K562 (cell line): ENCODE measurements at regions not wholly inside any gene's neighbourhood (a gene's known extent, or its start where the extent isn't known, plus 50 kb on each side); places are given as distances from the start of the nearest gene placed in this dataset.

ENCODE experiments used
- ATAC-seq: fragments of 200-7000 bp; cut with Tn5 transposase; 3 replicates; pipeline ENCODE4 v1.9.1; 2020; ENCODE audit warnings: moderate library complexity
- BruUV-seq: library from RNA; stranded (reverse); fragments of 400-500 nt; replicated peaks from 2 replicates; lab custom pipeline; 2021; lab: Mats Ljungman, UMichigan
- CTCF ChIA-PET: fragments of 300-600 bp; formaldehyde crosslinking; extraction: SDS; loops from one replicate; lab custom pipeline; 2021; ENCODE audit warnings: low intra/inter-chr PET ratio; lab: Yijun Ruan, JAX
- POLR2A ChIA-PET: fragments of 300-600, 350-650 bp; sonication (Branson Sonifier 250); formaldehyde crosslinking; extraction: SDS; loops from one replicate; lab custom pipeline; 2021; ENCODE audit warnings: antibody characterized with exemption, inconsistent platforms; lab: Yijun Ruan, JAX
- DNase-seq, 4 experiments: peaks; one replicate each; pipeline versions ENCODE4 v3.0.0 to v3.0.0-alpha.2; 2011 to 2018; ENCODE audit warnings: low spot score in 3 of 4, mixed read lengths in 3 of 4; ENCODE audit errors: extremely low read depth in 1 of 4
- FAIRE-seq: peaks from 2 replicates; lab custom pipeline; 2011; peaks lifted over from hg19 to GRCh38; lab: Jason Lieb, UNC
- H2AFZ ChIP-seq: 2 replicates; pipeline ENCODE4 v1.6.0; 2011; ENCODE audit warnings: low read depth, low read length, control low read depth, inconsistent platforms
- H3K27ac ChIP-seq: fragments of 200-600 bp; 3 replicates; pipeline ENCODE4 v1.8.0; 2011; ENCODE audit warnings: low read depth, mild to moderate bottlenecking, control low read depth, inconsistent platforms, low read length, moderate library complexity, mixed read lengths; ENCODE audit errors: extremely low read depth
- H3K27me3 ChIP-seq, 2 experiments: fragments of 300-600 bp in 1 of 2; 2 replicates in 1 of 2; 3 replicates in 1 of 2; pipeline versions ENCODE4 v1.6.0 to v1.8.0; 2011; ENCODE audit warnings: inconsistent platforms in 2 of 2, low read length in 2 of 2, mild to moderate bottlenecking in 1 of 2, mixed read lengths in 1 of 2, moderate library complexity in 1 of 2; ENCODE audit not compliant: control insufficient read depth in 2 of 2, insufficient read depth in 2 of 2
- H3K36me3 ChIP-seq: fragments of 300-600 bp; 3 replicates; pipeline ENCODE4 v1.8.0; 2011; ENCODE audit warnings: mild to moderate bottlenecking, low read length, inconsistent platforms; ENCODE audit not compliant: control insufficient read depth, insufficient read depth
- H3K4me1 ChIP-seq, 2 experiments: fragments of 200-600 bp in 1 of 2; replicated peaks in 1 of 2; 2 replicates in 1 of 2; 3 replicates in 1 of 2; pipeline versions ENCODE4 v1.5.1 to v1.8.0; 2011; ENCODE audit warnings: inconsistent platforms in 2 of 2, low read length in 2 of 2, mild to moderate bottlenecking in 1 of 2, mixed read lengths in 1 of 2, moderate library complexity in 1 of 2; ENCODE audit not compliant: control insufficient read depth in 2 of 2, insufficient read depth in 2 of 2
- H3K4me2 ChIP-seq: 2 replicates; pipeline ENCODE4 v1.6.1; 2011; ENCODE audit warnings: low read length, control low read depth, inconsistent platforms, mixed read lengths; ENCODE audit not compliant: insufficient read depth
- H3K4me3 ChIP-seq: fragments of 200-600 bp; sonication (generic), shearing (Covaris generic); 2 replicates; pipeline ENCODE4 v1.5.1; 2016; ENCODE audit warnings: control low read depth, inconsistent platforms
- H3K79me2 ChIP-seq: fragments of 200-600 bp; 3 replicates; pipeline ENCODE4 v1.8.0; 2011; ENCODE audit warnings: low read length, inconsistent platforms; ENCODE audit not compliant: control insufficient read depth, insufficient read depth
- H3K9ac ChIP-seq, 2 experiments: 2 replicates each; pipeline versions ENCODE4 v1.6.0 to v1.6.1; 2011; ENCODE audit warnings: low read depth in 2 of 2, low read length in 2 of 2, control low read depth in 1 of 2, inconsistent platforms in 1 of 2, mild to moderate bottlenecking in 1 of 2, mixed read lengths in 1 of 2; ENCODE audit not compliant: insufficient read depth in 1 of 2
- H3K9me1 ChIP-seq: one replicate; pipeline ENCODE4 v1.6.0; 2011; ENCODE audit warnings: inconsistent platforms, mild to moderate bottlenecking, low read length, moderate library complexity; ENCODE audit not compliant: control insufficient read depth, insufficient read depth
- H3K9me3 ChIP-seq: replicated peaks from 2 replicates; pipeline ENCODE4 v1.5.1; 2011; ENCODE audit warnings: low read depth, low read length, inconsistent platforms; ENCODE audit not compliant: control insufficient read depth, insufficient read depth
- H4K20me1 ChIP-seq: replicated peaks from 2 replicates; pipeline ENCODE4 v1.6.1; 2011; ENCODE audit warnings: low read length, inconsistent platforms, mixed read lengths; ENCODE audit not compliant: control insufficient read depth, insufficient read depth
- CHCHD3 ChIP-seq: fragments of 250-450 bp; sonication (Bioruptor Pico); IDR thresholded peaks from 2 replicates; pipeline ENCODE4 v2.1.2; 2022; ENCODE audit warnings: mild to moderate bottlenecking
- ELF4 ChIP-seq: fragments of 450-650 bp; formaldehyde crosslinking; IDR thresholded peaks from 2 replicates; pipeline ENCODE4 v1.4.0; 2022; ENCODE audit warnings: missing genetic modification characterization
- MTA2 ChIP-seq: fragments of 450-650 bp; IDR thresholded peaks from 2 replicates; pipeline ENCODE4 v1.6.1; 2016; ENCODE audit warnings: low read depth
- PHF20 ChIP-seq: fragments of 450-650 bp; IDR thresholded peaks from 2 replicates; pipeline ENCODE4 v1.6.1; 2018; ENCODE audit not compliant: partially characterized antibody
- U2AF2 ChIP-seq: fragments of 200-400 bp; formaldehyde crosslinking; optimal IDR thresholded peaks from 2 replicates; pipeline ENCODE3; 2017; ENCODE audit warnings: low read depth, mild to moderate bottlenecking, low read length
- ZFPM2 ChIP-seq: fragments of 250-450 bp; sonication (Bioruptor Pico); IDR thresholded peaks from 2 replicates; pipeline ENCODE4 v1.5.1; 2022; ENCODE audit warnings: mild to moderate bottlenecking
- ZNF717 ChIP-seq: fragments of 250-450 bp; sonication (Bioruptor Pico); IDR thresholded peaks from 2 replicates; pipeline ENCODE4 v1.5.0; 2021
- ZNF780A ChIP-seq: fragments of 250-450 bp; sonication (Bioruptor Pico); IDR thresholded peaks from 2 replicates; pipeline ENCODE4 v1.5.0; 2021; ENCODE audit warnings: mild to moderate bottlenecking
- WGBS: fragments of 100-300 bp; shearing (Covaris generic); methylation state at CpG from one replicate; pipeline ENCODE4 v1.1.6; 2016; ENCODE audit warnings: low coverage, mixed read lengths; ENCODE audit not compliant: insufficient coverage; ENCODE audit errors: missing lambda C conversion rate; 5-methylcytosine and 5-hydroxymethylcytosine counted together
- in situ Hi-C: fragments of 300-500 bp; cut with MboI; formaldehyde crosslinking; loops from 4 replicates; pipeline ENCODE4 v1.15.0; 2018; ENCODE audit warnings: inconsistent platforms, mixed read lengths
- intact Hi-C: fragments of 100-400 bp; cut with micrococcal nuclease; formaldehyde crosslinking; loops from 2 replicates; pipeline ENCODE4 v1.14.2; 2022
- TF ChIP-seq, protein P1 (sequence below): fragments of 200-800 bp; sonication (Bioruptor generic); IDR thresholded peaks from 2 replicates; pipeline ENCODE4 v1.6.1; 2017; ENCODE audit warnings: missing genetic modification characterization, missing compliant biosample characterization
- TF ChIP-seq, protein P2 (sequence below), 2 experiments: fragments of 450-650 bp in 1 of 2; sonication (generic) in 1 of 2; formaldehyde crosslinking in 1 of 2; IDR thresholded peaks; 2 replicates each; pipeline versions ENCODE4 v1.7.1 to v1.9.0; 2016 to 2022; ENCODE audit warnings: inconsistent platforms in 1 of 2, mild to moderate bottlenecking in 1 of 2, missing genetic modification reagents in 1 of 2
- TF ChIP-seq, protein P3 (sequence below): IDR thresholded peaks from 2 replicates; pipeline ENCODE4 v1.6.1; 2016; ENCODE audit warnings: missing genetic modification characterization, missing compliant biosample characterization

DNA sequence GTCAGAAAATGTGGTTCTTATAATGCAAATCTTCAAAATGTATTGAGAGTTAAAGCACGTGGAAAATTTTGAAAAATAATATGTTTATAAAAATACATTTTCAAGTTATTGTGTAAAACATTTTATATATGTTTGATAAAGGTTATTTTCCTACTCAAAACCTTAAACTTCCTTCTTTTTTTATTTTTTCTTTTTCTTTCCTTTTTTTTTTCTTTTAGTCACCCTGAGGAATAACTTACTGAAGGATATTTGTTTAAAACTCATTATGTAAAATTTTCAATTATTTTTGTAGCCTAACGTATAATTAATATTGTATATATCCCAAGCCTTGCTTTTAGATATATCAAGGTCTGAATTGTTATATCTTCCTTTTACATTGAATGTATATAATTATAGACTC, 346.8 kb upstream of the GYPC start:
- ChIA-PET POLR2A (interaction anchor here (0.9 to 2.0 kb wide), 2 partner anchors 12 to 18 kb away, joined by 3 to 9 read pairs; no protein-coding TSS in a partner anchor), CTCF (no interaction called here)
- 2% methylated on average over 2 of the region's 2 CpGs for WGBS
- Histone ChIP-seq H3K79me2 (peaks cover 39% of the 10 kb centered on the region), H3K9ac (peak overlapping the region in 1 of 2 experiments; percentile 87; a peak in 3 of 4 replicates), H3K4me1 (peaks cover 4 to 17% of the 10 kb centered on the region in 2 experiments; a peak in 2 of 5 replicates), H3K36me3 (peaks cover 4% of the 10 kb centered on the region; the same call in 1 of the 3 replicates), H3K4me3 (0 out of 2 replicates have a peak overlapping the region, but pooled peaks have one; percentile 61), H3K27me3 (no peaks in the 10 kb centered on the region), H3K9me3 (no peaks in the 10 kb centered on the region), H3K9me1 (no peaks in the 10 kb centered on the region), H3K4me2 (no peak overlapping the region), H4K20me1 (no peaks in the 10 kb centered on the region), H2AFZ (peak overlapping the region; percentile 90), H3K27ac (peak overlapping the region; percentile 94; the same call in 2 of the 3 replicates)
- ATAC-seq = no peak
- in situ Hi-C loops (no loop called here), intact Hi-C loops (loop anchor here (2.0 kb wide), 1 partner anchor 348 kb away; the partner anchor contains the start of gene GYPC)
- FAIRE-seq = no peak
- no TSS peak for BruUV-seq
- no peak for DNase-seq
- TF ChIP-seq, protein P1, sequence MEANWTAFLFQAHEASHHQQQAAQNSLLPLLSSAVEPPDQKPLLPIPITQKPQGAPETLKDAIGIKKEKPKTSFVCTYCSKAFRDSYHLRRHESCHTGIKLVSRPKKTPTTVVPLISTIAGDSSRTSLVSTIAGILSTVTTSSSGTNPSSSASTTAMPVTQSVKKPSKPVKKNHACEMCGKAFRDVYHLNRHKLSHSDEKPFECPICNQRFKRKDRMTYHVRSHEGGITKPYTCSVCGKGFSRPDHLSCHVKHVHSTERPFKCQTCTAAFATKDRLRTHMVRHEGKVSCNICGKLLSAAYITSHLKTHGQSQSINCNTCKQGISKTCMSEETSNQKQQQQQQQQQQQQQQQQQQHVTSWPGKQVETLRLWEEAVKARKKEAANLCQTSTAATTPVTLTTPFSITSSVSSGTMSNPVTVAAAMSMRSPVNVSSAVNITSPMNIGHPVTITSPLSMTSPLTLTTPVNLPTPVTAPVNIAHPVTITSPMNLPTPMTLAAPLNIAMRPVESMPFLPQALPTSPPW (CRISPR knock-in tag) = no peak
- TF ChIP-seq, protein P2, sequence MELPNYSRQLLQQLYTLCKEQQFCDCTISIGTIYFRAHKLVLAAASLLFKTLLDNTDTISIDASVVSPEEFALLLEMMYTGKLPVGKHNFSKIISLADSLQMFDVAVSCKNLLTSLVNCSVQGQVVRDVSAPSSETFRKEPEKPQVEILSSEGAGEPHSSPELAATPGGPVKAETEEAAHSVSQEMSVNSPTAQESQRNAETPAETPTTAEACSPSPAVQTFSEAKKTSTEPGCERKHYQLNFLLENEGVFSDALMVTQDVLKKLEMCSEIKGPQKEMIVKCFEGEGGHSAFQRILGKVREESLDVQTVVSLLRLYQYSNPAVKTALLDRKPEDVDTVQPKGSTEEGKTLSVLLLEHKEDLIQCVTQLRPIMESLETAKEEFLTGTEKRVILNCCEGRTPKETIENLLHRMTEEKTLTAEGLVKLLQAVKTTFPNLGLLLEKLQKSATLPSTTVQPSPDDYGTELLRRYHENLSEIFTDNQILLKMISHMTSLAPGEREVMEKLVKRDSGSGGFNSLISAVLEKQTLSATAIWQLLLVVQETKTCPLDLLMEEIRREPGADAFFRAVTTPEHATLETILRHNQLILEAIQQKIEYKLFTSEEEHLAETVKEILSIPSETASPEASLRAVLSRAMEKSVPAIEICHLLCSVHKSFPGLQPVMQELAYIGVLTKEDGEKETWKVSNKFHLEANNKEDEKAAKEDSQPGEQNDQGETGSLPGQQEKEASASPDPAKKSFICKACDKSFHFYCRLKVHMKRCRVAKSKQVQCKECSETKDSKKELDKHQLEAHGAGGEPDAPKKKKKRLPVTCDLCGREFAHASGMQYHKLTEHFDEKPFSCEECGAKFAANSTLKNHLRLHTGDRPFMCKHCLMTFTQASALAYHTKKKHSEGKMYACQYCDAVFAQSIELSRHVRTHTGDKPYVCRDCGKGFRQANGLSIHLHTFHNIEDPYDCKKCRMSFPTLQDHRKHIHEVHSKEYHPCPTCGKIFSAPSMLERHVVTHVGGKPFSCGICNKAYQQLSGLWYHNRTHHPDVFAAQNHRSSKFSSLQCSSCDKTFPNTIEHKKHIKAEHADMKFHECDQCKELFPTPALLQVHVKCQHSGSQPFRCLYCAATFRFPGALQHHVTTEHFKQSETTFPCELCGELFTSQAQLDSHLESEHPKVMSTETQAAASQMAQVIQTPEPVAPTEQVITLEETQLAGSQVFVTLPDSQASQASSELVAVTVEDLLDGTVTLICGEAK (IDR thresholded peaks at IDR 0.05) = peak; percentile 52
- TF ChIP-seq, protein P2 (CRISPR knock-in tag; IDR thresholded peaks at IDR 0.05) = no peak
- TF ChIP-seq, protein P3, sequence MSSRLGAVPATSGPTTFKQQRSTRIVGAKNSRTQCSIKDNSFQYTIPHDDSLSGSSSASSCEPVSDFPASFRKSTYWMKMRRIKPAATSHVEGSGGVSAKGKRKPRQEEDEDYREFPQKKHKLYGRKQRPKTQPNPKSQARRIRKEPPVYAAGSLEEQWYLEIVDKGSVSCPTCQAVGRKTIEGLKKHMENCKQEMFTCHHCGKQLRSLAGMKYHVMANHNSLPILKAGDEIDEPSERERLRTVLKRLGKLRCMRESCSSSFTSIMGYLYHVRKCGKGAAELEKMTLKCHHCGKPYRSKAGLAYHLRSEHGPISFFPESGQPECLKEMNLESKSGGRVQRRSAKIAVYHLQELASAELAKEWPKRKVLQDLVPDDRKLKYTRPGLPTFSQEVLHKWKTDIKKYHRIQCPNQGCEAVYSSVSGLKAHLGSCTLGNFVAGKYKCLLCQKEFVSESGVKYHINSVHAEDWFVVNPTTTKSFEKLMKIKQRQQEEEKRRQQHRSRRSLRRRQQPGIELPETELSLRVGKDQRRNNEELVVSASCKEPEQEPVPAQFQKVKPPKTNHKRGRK (tag) = peak; percentile 91
- no peak for TF ChIP-seq ELF4 (CRISPR knock-in tag)
- TF ChIP-seq MTA2 = no peak
- no peak for TF ChIP-seq ZFPM2 (CRISPR knock-in tag)
- TF ChIP-seq CHCHD3 (CRISPR knock-in tag) = no peak
- no peak for TF ChIP-seq U2AF2
- TF ChIP-seq ZNF780A (CRISPR knock-in tag) = no peak
- no peak for TF ChIP-seq PHF20
- TF ChIP-seq ZNF717 (CRISPR knock-in tag) = no peak
